ENCODE measurements at regions not wholly inside any gene's neighbourhood (a gene's known extent, or its start where the extent isn't known, plus 50 kb on each side); places are given as distances from the start of the nearest gene placed in this dataset.
"Not testable (repeated sequence)": the region's sequence is repeated elsewhere in the genome, so short reads cannot be mapped to it uniquely, and the experiment has no call there.

DNA sequence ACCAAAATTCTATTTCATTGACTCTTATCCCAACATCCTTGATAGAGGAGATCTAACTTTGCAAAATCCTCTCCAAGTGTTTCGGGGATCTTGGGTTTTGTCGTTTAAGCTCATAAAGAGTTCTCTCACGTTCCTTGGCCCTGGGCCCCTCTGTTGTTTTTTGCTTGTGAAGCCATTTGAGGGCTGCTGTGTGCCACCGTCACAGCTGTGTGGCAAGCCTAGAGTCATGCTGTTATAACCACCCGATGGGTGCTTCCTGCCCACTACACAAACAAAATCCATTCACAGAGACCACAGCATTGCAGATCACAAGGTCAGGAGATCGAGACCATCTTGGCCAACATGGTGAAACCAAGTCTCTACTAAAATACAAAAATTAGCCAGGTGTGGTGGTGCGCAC is 154.1 kb downstream of the ADSS2 start:
- TF ChIP-seq, protein P1, sequence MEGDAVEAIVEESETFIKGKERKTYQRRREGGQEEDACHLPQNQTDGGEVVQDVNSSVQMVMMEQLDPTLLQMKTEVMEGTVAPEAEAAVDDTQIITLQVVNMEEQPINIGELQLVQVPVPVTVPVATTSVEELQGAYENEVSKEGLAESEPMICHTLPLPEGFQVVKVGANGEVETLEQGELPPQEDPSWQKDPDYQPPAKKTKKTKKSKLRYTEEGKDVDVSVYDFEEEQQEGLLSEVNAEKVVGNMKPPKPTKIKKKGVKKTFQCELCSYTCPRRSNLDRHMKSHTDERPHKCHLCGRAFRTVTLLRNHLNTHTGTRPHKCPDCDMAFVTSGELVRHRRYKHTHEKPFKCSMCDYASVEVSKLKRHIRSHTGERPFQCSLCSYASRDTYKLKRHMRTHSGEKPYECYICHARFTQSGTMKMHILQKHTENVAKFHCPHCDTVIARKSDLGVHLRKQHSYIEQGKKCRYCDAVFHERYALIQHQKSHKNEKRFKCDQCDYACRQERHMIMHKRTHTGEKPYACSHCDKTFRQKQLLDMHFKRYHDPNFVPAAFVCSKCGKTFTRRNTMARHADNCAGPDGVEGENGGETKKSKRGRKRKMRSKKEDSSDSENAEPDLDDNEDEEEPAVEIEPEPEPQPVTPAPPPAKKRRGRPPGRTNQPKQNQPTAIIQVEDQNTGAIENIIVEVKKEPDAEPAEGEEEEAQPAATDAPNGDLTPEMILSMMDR (conservative IDR thresholded peaks at IDR 0.05; ENCODE audit: low read depth, low read length), result no peak
- H3K4me3 ChIP-seq (ENCODE audit: low read length), result no peak overlapping the region
- DNase-seq (ENCODE audit: low read depth), result no peak

DNA sequence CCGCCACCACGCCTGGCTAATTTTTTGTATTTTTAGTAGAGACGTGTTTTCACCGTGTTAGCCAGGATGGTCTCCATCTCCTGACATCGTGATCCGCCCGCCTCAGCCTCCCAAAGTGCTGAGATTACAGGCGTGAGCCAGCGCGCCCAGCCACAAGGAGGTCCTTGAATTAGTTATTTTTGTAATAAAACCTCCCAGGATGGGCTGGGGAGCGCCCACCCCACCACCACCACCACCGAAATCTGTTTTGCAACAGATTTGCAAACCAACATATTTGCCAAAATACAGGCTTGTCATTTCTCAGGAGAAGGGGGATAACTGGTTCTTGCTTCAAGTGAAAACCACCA is 151.7 kb downstream of the ADSS2 start:
- not testable (repeated sequence) for DNase-seq (ENCODE audit: low read depth); H3K4me3 ChIP-seq (ENCODE audit: low read length)

DNA sequence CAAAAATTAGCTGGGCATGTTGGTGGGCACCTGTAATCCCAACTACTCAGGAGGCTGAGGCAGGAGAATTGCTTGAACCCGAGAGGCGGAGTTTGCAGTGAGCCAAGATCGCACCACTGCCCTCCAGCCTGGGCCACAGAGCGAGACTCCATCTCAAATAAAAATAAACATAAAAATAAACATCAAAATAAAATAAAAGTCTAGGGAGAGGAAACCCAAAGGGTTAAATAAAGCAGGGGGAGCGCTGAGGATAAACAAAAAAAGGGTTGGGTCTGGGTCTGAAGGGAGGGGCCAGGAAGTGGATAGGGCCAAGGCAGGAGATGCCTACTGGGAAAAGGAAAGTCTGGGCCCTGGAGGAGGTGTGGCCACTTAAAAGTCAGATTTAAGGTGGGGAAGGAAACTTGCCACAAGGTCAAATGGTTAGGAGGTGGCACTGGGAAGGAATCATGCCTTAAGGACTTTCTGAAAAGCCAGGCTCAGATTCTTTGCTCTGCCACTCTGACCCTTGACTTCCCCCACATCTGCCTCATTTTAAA is 150.0 kb downstream of the ADSS2 start:
- DNase-seq (ENCODE audit: low read depth), result no peak
- TF ChIP-seq, protein P1 (conservative IDR thresholded peaks at IDR 0.05; ENCODE audit: low read depth, low read length), result no peak
- no peak overlapping the region for H3K4me3 ChIP-seq (ENCODE audit: low read length)

DNA sequence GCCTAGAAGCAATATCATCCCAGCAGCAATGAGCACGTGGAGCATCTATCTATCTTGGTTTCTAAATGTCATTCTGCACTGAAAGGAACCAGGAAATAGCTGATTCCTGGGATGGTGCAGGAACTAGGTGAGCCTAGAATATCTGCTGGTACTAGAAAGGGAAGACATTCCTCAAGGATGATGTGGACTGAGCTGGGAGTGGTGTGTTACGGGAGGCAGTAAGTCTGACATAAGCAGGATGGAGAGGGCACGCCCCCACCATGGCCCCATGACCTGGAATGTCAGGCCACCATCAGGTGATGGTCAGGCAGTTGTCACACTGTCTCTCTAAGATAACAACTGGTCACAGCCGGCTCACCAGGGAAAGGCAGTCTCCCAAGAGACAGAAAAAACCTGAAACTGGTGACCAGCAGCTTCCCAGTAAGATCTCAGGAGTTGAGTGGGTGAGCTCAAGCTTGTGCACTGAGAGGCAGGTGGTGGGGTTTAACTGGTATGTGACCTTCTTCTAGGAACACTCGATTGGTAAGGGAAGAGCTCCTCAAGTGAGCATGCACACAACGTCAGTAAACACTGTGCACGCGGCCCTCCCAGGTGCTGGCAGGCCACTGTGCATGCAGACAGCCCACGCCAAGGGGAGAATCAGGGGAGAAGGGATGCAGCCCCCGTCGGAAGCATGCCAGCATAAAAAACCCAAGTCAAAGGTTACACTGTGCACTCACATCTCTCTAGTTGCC is 148.7 kb downstream of the ADSS2 start:
- TF ChIP-seq, protein P1 (conservative IDR thresholded peaks at IDR 0.05; ENCODE audit: low read depth, low read length), result no peak
- no peak overlapping the region for H3K4me3 ChIP-seq (ENCODE audit: low read length)
- peak; percentile 56 for DNase-seq (ENCODE audit: low read depth)

DNA sequence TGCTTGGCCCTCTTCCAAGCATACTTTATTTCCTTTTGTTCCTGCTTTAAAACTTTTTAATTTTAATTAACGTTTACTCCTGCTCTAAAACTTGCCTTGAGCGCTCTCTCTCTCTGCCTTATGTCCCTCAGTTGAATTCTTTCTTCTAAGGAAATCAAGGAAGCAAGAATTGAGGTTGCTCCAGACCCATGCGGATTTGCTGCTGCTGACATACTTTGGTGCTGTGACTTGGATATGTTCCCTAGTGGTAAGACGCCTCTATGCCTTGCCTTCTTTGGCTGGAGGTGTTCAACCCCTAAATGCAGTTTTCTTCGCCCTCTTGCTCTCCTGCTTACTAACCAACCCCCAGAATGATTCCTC is 148.1 kb downstream of the ADSS2 start:
- TF ChIP-seq, protein P1 (conservative IDR thresholded peaks at IDR 0.05; ENCODE audit: low read depth, low read length), result no peak
- H3K4me3 ChIP-seq (ENCODE audit: low read length), result no peak overlapping the region
- no peak for DNase-seq (ENCODE audit: low read depth)

DNA sequence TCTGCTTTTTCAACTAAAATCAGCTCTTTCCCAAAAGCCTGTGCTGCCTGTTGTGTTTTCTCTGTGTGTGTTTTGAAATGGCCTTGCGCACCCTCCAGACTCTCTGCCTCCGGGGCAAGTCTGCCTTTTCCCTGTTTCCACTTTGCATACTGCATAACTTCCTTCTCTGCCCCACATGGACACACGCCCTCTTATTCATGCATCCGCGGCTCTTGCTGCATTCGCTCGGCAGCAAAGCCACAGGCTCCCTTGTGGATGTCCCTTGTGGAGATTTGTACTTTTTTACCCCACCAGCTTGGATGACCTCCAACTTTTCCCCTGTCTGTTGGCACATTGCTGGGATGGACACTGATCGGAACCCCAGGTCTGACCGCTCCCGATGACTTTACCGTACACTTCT is 147.6 kb downstream of the ADSS2 start:
- TF ChIP-seq, protein P1 (conservative IDR thresholded peaks at IDR 0.05; ENCODE audit: low read depth, low read length), result no peak
- no peak for DNase-seq (ENCODE audit: low read depth)
- no peak overlapping the region for H3K4me3 ChIP-seq (ENCODE audit: low read length)

DNA sequence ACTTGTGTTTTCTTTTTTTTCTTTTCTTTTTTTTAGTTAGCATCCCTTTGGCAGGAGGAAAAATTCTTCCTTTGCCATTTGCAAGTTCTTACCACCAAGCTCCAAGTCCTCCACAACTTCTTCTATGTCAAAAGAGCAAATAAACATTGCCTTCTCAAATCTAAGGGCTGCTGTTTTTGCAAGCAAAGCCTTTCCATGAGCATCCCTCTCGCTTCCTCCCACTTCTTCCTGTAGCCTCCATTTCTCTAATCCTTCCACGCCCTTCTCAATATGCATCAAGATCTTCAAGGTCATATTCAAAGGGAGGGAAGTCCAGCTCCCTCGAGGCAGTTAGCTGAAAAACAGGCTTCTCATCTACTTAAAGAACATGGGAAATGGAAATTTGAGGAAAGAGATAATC is 147.1 kb downstream of the ADSS2 start:
- no peak for DNase-seq (ENCODE audit: low read depth)
- no peak overlapping the region for H3K4me3 ChIP-seq (ENCODE audit: low read length)
- TF ChIP-seq, protein P1 (conservative IDR thresholded peaks at IDR 0.05; ENCODE audit: low read depth, low read length), result no peak
